ENCODE measurements at regions not wholly inside any gene's neighbourhood (a gene's known extent, or its start where the extent isn't known, plus 50 kb on each side); places are given as distances from the start of the nearest gene placed in this dataset.

DNA sequence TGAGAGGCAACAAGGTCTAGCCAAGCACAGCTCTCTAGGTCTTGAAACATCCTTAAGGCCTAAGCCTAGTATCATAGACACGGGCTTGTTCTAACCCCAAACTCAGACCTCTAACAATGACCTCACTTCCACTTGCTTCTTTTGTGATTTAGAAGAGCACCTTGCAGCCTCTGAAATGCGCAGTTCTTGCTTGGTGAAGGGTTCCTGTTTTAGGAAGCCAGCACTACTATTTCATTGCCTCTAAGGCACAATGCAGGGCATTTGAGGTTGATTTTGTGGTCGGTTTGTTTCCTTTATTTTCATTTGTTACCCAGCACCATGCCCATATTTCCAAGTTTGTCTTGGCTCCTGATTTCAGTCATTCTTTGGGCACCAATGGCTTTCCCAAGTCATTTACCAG, 117.0 kb upstream of the CYP1B1 start:
- peaks cover 22 to 43% of the 10 kb centered on the region in 2 donors for H3K27me3 Mint-ChIP-seq (ENCODE audit: low read depth in 2 of 2)
- TF ChIP-seq, protein P1, sequence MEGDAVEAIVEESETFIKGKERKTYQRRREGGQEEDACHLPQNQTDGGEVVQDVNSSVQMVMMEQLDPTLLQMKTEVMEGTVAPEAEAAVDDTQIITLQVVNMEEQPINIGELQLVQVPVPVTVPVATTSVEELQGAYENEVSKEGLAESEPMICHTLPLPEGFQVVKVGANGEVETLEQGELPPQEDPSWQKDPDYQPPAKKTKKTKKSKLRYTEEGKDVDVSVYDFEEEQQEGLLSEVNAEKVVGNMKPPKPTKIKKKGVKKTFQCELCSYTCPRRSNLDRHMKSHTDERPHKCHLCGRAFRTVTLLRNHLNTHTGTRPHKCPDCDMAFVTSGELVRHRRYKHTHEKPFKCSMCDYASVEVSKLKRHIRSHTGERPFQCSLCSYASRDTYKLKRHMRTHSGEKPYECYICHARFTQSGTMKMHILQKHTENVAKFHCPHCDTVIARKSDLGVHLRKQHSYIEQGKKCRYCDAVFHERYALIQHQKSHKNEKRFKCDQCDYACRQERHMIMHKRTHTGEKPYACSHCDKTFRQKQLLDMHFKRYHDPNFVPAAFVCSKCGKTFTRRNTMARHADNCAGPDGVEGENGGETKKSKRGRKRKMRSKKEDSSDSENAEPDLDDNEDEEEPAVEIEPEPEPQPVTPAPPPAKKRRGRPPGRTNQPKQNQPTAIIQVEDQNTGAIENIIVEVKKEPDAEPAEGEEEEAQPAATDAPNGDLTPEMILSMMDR (IDR thresholded peaks at IDR 0.05): no peak
- ATAC-seq (no peak), DNase-seq (no peak)
- Histone ChIP-seq H3K4me3 (ENCODE audit: low read length) (no peak overlapping the region), H3K4me1 (ENCODE audit: control insufficient read depth, insufficient read depth, low read length) (peaks cover 5% of the 10 kb centered on the region), H3K27ac (ENCODE audit: low read length) (no peak overlapping the region), H3K9me3 (ENCODE audit: control insufficient read depth, insufficient read depth, low read length) (no peaks in the 10 kb centered on the region), H3K27me3 (ENCODE audit: control insufficient read depth, insufficient read depth, low read length) (peaks cover 2% of the 10 kb centered on the region), H3K36me3 (ENCODE audit: control insufficient read depth, insufficient read depth, low read length) (no peaks in the 10 kb centered on the region)
- peaks cover 0 to 2% of the 10 kb centered on the region in 2 donors for H3K9me3 Mint-ChIP-seq
- no peaks in the 10 kb centered on the region for H3K36me3 Mint-ChIP-seq
- H3K27ac Mint-ChIP-seq: no peak overlapping the region
- H3K4me1 Mint-ChIP-seq: peaks cover 9 to 24% of the 10 kb centered on the region in 2 donors
- H3K4me3 Mint-ChIP-seq: no peak overlapping the region
- intact Hi-C loops (cut with micrococcal nuclease): no loop called here
- WGBS (ENCODE audit: insufficient coverage): 29% methylated on average over 2 of the region's 3 CpGs

DNA sequence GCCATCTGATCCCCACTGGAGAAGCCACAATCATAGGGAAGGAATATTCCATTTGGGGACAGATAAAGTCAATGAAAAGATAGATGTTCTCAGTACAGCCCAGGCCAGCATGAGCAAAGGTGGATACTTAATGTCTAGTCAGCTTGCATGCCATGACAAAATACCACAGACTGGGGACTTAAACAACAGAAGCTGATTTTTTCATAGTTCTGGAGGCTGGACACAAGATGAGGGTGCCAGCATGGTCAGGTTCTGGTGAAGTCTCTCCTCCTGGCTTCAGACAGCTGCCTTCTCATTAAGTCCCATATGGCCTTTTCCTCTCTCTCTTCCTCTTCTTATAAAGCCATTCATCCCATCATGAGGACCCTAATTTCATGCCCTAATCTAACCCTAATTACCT, 116.1 kb upstream of the CYP1B1 start:
- Histone ChIP-seq H3K27me3 (ENCODE audit: control insufficient read depth, insufficient read depth, low read length) (peaks cover 5% of the 10 kb centered on the region), H3K9me3 (ENCODE audit: control insufficient read depth, insufficient read depth, low read length) (no peaks in the 10 kb centered on the region), H3K27ac (ENCODE audit: low read length) (no peak overlapping the region), H3K36me3 (ENCODE audit: control insufficient read depth, insufficient read depth, low read length) (no peaks in the 10 kb centered on the region), H3K4me3 (ENCODE audit: low read length) (no peak overlapping the region), H3K4me1 (ENCODE audit: control insufficient read depth, insufficient read depth, low read length) (peaks cover 5% of the 10 kb centered on the region)
- Mint-ChIP-seq H3K27ac (no peak overlapping the region), H3K4me1 (peaks cover 9 to 24% of the 10 kb centered on the region in 2 donors), H3K36me3 (no peaks in the 10 kb centered on the region), H3K4me3 (no peak overlapping the region), H3K9me3 (peaks cover 0 to 2% of the 10 kb centered on the region in 2 donors), H3K27me3 (ENCODE audit: low read depth in 2 of 2) (peaks cover 26 to 46% of the 10 kb centered on the region in 2 donors)
- TF ChIP-seq, protein P1 (IDR thresholded peaks at IDR 0.05): no peak
- ATAC-seq: no peak
- no peak for DNase-seq
- intact Hi-C loops (cut with micrococcal nuclease): no loop called here

GRCh38 chr2:38191516-38191915, 115.6 kb upstream of the CYP1B1 start:
- Mint-ChIP-seq H3K27ac (no peak overlapping the region), H3K9me3 (peaks cover 0 to 2% of the 10 kb centered on the region in 2 donors), H3K4me3 (no peak overlapping the region), H3K36me3 (no peaks in the 10 kb centered on the region), H3K4me1 (peaks cover 9 to 24% of the 10 kb centered on the region in 2 donors), H3K27me3 (ENCODE audit: low read depth in 2 of 2) (peaks cover 28 to 49% of the 10 kb centered on the region in 2 donors)
- DNase-seq (no peak), ATAC-seq (no peak)
- Histone ChIP-seq H3K27me3 (ENCODE audit: control insufficient read depth, insufficient read depth, low read length) (peaks cover 7% of the 10 kb centered on the region), H3K36me3 (ENCODE audit: control insufficient read depth, insufficient read depth, low read length) (no peaks in the 10 kb centered on the region), H3K27ac (ENCODE audit: low read length) (no peak overlapping the region), H3K4me1 (ENCODE audit: control insufficient read depth, insufficient read depth, low read length) (peaks cover 5% of the 10 kb centered on the region), H3K9me3 (ENCODE audit: control insufficient read depth, insufficient read depth, low read length) (no peaks in the 10 kb centered on the region), H3K4me3 (ENCODE audit: low read length) (no peak overlapping the region)
- intact Hi-C loops (cut with micrococcal nuclease): no loop called here
- 86% methylated on average over 1 of the region's 2 CpGs for WGBS (ENCODE audit: insufficient coverage)
- TF ChIP-seq, protein P1 (IDR thresholded peaks at IDR 0.05): no peak

DNA sequence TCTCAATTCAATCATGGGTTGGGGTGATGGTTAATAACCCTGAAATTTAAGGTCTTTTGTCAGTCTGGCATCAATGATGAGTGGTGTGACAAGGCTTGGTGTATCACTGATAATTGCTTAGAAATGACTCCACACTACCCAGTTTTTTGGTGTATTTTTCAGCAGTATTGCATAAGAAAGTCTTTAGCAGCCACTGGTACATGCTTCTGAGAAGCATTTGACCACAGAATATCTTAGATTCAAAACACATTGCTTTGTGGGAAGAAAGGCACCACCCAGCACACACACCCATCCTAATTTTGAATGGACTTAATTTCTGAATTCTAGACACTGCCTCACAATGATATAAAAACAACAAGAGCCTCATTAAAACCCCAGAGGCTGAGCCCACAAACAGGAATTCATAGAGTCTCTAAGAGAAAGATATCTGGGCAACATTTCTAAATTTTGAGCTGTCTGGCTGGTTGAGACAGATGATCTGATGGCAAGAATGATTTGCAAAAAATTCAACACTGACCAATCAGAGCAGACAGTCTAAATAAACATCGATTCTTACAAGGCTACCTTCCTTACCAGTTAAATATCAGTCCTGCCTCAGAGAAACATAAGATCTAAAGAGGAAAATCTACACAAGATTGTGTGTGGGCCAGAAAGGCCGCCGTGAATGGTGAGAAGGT, 114.7 kb upstream of the CYP1B1 start:
- Histone ChIP-seq H3K27ac (ENCODE audit: low read length) (no peak overlapping the region), H3K4me3 (ENCODE audit: low read length) (no peak overlapping the region), H3K27me3 (ENCODE audit: control insufficient read depth, insufficient read depth, low read length) (peaks cover 7% of the 10 kb centered on the region), H3K36me3 (ENCODE audit: control insufficient read depth, insufficient read depth, low read length) (no peaks in the 10 kb centered on the region), H3K4me1 (ENCODE audit: control insufficient read depth, insufficient read depth, low read length) (peaks cover 8% of the 10 kb centered on the region), H3K9me3 (ENCODE audit: control insufficient read depth, insufficient read depth, low read length) (no peaks in the 10 kb centered on the region)
- WGBS (ENCODE audit: insufficient coverage): no CpG with 5 or more reads among the region's 3 CpGs
- no peaks in the 10 kb centered on the region for H3K36me3 Mint-ChIP-seq
- no peak overlapping the region for H3K27ac Mint-ChIP-seq
- DNase-seq (no peak), ATAC-seq (peak in 1 of 3 donors; percentile 12)
- intact Hi-C loops (cut with micrococcal nuclease): no loop called here
- H3K27me3 Mint-ChIP-seq (ENCODE audit: low read depth in 2 of 2): peaks cover 27 to 49% of the 10 kb centered on the region in 2 donors
- TF ChIP-seq, protein P1 (IDR thresholded peaks at IDR 0.05): no peak
- H3K4me3 Mint-ChIP-seq: no peak overlapping the region
- H3K9me3 Mint-ChIP-seq: peaks cover 0 to 2% of the 10 kb centered on the region in 2 donors
- H3K4me1 Mint-ChIP-seq: peaks cover 14 to 29% of the 10 kb centered on the region in 2 donors

All from natural killer cell (primary cell).